ENCODE measurements at regions not wholly inside any gene's neighbourhood (a gene's known extent, or its start where the extent isn't known, plus 50 kb on each side); places are given as distances from the start of the nearest gene placed in this dataset.

- no peak for TF ChIP-seq POLR2A (IDR thresholded peaks at IDR 0.05)
- no peak for TF ChIP-seq CTCF (IDR thresholded peaks at IDR 0.05)
- no peak for TF ChIP-seq EP300 (IDR thresholded peaks at IDR 0.05)
Measured at GRCh38 chr10:55305285-55305684, 504.3 kb upstream of the PCDH15 start.

All from tibial nerve (tissue), 4 donors.